Stimulated activated CD4-positive, alpha-beta T cell treated with anti-CD3 and anti-CD28 coated beads, Interleukin-4, amount 100 ng/mL, for 48 hours (primary cell): ENCODE measurements at regions not wholly inside any gene's neighbourhood (a gene's known extent, or its start where the extent isn't known, plus 50 kb on each side); places are given as distances from the start of the nearest gene placed in this dataset.

ENCODE experiments used
- DNase-seq, 2 donors: peaks; one replicate each; pipeline ENCODE4 v3.0.0-alpha.2; 2020; ENCODE audit warnings: low read depth in 2 of 2

DNA sequence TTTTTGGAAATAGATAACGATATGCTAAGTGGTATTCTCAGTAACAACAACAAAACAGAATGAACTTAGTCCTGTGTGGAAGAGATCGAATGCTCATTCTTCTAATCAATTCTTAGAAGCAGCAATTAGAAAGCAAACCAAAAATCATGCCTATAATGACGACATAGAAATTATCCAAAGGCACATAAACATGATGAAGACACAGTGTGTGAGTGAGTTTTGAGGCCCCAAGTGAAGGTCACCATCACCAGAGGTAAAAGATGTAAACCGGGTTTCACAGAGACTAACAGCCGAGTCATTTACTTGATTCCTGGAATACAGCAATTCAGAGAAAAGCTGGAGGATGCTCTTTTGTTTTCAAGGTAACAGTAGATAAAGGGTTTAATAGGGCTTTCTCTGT is 509.2 kb downstream of the TDRD15 start:
- no peak for DNase-seq

- no peak for DNase-seq
Measured at GRCh38 chr2:21633466-21633865, 509.7 kb downstream of the TDRD15 start.

- DNase-seq = no peak
Measured at GRCh38 chr2:21633911-21634310, 510.1 kb downstream of the TDRD15 start.

- DNase-seq = no peak
Measured at GRCh38 chr2:21640046-21640445, 516.3 kb downstream of the TDRD15 start.

DNA sequence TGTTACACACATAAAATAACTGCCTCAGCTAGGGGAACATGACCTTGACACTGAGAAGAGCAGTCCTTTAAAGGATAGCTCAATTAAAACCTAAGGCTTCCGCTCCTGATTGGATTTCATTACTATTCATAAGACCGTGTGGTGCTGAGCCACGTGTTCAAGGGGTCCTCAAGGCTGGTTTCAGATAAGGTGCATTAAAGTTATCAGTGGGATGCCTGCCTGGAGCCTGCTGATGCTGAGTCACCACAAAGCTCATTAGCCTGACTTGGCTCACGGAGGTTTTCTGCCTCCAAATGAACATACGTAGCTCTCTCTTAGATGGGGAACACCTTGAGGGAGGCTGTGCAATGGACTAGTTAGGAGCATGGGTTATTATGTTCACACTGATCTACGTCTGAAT is 518.9 kb downstream of the TDRD15 start:
- DNase-seq = no peak

DNA sequence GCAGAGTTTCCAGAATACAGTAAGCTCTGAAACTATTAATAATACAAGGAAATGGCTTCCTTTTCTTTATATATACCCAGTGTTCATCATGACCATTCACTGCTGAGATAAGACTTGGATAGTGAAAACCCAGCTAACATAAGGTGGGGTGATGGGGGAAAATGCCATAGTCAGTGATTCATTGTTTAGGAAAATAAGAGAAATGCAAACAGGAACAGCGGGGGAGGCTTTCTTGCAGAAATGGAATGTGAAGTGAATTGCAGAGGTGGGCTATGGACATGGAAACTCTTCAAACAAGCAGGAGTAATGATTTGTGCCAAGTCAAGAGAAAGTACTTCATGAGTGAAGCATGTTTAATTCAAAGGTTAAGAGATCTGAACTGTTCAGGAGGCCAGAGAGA is 519.4 kb downstream of the TDRD15 start:
- no peak for DNase-seq

GRCh38 chr2:21644266-21644665 is 520.5 kb downstream of the TDRD15 start:
- DNase-seq = no peak

GRCh38 chr2:21646345-21646744 is 522.6 kb downstream of the TDRD15 start:
- no peak for DNase-seq

DNA sequence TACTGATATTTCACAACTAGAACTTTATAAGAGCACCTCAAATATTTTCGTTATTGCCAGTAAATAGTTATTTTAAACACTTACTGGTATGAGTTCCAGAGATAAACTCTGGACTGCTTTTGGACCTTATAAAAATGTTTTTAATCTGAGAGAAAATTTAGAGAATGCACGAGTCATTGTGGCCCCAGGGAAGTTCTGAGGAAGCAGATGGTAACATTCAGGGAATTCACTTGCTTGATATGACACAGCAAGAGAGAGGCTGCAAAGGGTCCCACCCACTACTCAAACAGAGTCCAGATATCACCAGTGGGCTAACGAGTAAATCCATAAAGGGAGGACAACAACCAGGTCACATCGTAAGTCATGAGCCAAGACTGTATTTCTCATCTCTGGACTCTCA is 526.8 kb downstream of the TDRD15 start:
- no peak for DNase-seq

DNA sequence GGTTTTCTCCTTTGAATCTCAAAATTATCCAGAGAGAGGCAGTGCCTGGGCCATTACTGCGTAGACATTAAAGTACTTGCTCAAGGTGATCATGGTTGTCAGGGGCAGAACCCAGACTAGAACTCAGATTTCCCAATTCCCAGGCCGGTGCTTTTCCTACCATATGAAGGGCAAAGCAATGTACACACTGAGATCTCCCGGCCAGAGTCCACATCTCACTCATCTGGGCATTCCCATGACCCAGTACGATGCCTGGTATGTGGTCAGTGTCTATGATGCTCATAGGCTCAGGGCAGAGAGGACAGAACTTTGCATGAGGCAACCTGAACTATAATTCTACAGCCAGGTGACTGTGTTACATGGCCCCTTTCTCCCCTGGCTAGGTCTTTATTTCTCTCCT is 531.4 kb downstream of the TDRD15 start:
- no peak for DNase-seq

DNA sequence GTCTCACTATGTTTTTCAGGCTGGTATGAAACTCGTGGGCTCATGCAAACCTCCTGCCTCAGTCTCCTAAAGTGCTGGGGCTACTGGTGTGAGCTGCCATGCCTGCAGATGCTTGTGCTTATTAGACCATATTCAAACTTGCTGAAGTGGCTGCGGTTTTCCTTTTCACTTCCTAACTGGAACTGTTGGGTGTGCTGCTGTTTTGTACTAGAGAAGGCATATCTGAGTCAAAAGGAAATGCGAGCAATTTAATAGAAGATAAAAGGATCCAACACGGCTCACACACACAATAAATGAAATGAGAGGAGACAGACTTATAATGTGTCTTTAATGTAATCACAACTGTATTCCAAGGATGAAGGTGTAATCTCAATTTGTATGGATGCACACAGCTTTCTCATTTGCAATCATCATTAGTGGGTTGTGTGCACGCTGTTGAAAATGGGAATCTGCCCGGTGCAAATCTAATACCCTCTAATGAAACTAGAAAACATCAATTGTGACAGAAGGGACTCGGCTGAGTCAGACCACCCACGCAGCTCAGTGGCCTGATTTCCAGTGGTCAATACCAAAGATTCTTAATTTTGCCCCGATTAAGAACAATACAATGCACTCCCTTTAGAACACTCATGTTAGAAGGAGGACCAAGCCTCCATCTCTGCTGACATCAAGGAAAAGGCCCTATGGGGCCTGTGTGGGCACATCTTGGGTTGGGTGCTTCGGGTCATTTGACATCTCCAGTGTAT is 532.7 kb downstream of the TDRD15 start:
- no peak for DNase-seq

GRCh38 chr2:21657445-21657844 is 533.7 kb downstream of the TDRD15 start:
- DNase-seq = no peak

DNA sequence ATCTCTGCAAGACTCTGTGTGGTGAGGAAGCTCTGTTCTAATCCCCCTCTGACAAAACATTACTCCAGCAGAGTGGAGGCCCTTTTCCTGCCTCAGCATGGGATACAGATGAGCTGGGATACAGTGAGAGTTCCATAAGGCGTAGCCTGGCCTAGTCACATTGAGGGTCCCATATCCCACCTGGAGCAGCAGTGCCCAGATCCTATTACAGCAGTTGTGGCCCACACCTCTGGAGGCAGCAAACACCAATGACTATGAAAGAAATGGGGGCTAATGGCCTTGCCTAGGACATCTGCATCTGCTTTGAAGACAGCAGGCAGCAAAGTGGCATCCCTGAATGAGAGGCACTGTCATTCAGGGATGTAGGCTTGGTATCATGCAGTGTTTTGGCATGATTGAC is 534.5 kb downstream of the TDRD15 start:
- DNase-seq = no peak

DNA sequence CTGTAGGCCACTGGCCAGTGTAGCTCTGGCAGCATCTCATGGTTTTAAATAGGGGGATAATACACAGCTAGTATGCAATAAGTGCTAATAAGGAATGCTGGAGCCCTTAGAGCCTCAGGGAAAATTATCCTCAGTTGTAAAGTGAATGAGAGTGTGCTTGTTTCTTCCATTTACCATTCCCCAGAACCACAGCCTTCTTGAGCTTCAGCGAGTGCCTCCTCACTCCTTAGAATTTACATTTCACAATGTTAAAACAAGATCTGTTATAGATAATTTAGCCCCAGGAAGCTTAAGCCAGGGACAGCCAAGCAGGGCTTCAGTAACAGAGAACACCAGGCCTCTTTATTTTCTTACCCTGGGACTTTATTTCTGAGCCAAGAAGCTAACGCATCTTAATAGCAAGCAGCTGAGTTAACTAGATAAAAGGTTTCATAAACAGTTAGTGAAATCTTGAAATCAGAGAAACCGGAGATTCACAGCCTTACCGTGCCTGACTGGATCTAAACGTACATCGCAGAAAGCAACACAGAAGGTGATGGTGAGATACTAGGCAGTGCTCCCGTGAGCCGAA is 535.2 kb downstream of the TDRD15 start:
- DNase-seq = no peak

GRCh38 chr2:21664083-21664482 is 540.3 kb downstream of the TDRD15 start:
- DNase-seq = no peak

DNA sequence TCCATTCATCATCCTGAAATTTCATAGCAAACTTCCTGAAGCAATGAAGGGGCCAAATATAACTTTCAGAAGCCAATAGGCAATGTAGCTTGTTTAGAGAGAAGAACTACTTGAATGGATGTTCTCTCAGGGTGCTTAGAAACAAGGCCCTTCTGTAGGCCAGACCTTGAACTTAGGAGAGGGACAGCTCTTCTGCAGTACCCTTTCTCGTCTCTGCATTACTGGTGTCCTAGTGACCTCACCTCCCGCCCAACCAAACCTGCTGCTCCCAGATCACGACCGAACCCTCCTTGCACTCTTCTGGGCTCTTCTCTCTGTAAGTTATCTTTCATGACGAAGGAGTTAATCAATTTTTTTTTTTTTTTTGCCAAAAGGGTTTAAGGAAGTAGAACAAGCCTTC is 543.9 kb downstream of the TDRD15 start:
- DNase-seq = no peak

DNA sequence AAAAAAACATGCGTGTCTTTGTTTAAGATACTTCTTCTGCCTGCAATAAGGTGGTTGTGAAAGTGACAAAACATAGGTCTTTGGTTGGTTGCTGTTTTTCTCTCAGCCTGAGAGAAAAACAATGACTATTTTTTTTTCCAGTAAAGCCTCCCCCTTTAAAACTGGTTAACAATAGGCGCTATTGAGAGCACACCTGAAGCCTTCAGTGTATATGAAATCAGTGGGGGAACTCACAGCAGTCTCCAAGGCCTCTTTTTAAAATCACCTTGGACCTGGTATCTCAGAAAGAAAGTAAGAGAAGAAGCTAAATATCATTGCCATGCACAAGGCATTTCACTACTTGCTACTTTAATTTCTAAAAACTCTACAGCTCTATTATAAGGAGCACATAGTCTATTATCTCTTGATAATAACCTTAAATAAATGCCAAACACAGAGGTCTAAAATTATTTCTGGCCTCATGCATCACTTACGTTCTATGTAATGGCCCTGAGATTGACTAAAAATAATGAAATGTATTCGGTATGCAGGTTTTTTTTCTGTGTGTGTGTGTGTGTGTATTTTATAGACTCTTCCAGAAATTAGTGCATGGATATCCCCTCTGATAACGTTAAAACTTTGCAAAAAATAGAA is 544.4 kb downstream of the TDRD15 start:
- no peak for DNase-seq

GRCh38 chr2:21676041-21676440 is 552.3 kb downstream of the TDRD15 start:
- DNase-seq = no peak

DNA sequence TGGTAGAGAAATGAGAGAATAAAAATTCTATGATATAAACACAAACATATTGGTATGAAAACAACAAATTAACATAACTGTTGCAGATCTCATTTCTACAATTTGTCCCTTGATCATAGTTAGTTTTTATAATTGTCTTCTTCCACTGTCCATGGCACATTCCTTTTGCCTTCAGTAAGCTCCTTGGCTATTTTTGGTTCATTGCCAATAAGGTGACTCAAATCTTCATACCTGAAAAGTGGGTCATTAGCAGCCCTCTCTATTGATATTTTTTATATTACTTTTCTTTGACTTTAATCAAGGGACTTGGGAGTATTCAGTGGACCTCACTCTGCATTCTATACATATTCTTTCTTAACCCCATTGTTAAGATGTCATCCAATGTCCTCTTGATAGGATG is 552.9 kb downstream of the TDRD15 start:
- DNase-seq = no peak

DNA sequence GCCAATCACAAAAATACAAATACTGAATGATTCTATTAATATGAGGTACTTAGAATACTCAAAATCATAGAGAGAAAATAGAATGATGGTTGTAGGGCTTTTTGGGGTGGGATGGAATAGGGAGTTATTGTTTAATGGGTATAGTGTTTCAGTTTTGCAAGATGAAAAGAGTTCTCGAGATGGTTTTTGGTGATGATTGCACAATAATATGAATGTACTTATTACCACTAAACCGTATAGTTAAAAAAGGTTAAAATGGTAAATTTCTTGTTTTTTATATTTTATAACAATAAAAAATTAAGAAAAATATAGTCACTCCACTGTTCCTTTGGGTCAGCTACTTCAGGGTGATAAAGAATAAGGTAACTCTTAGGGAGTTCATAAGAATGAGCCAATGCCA is 560.1 kb downstream of the TDRD15 start:
- no peak for DNase-seq

GRCh38 chr2:21687589-21687988 is 563.8 kb downstream of the TDRD15 start:
- no peak for DNase-seq

DNA sequence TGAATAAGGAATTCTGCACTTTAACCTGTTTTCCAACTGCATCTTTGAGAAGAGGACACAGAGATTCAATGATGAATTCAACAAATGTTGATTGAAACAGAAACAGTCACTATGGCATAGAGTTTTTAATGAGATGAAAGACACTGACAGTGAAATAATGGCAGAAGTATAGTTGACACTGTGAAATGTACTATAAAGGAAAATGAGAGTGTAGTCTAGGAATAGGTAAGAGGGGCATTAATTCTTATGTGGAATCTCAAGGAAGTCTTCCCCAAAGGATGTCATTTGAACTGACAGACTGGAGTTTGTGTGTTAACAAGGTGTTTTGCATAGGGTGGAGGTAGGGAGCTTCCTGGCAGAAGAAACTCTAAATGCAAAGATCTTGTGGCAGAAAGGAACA is 566.2 kb downstream of the TDRD15 start:
- DNase-seq = no peak

DNA sequence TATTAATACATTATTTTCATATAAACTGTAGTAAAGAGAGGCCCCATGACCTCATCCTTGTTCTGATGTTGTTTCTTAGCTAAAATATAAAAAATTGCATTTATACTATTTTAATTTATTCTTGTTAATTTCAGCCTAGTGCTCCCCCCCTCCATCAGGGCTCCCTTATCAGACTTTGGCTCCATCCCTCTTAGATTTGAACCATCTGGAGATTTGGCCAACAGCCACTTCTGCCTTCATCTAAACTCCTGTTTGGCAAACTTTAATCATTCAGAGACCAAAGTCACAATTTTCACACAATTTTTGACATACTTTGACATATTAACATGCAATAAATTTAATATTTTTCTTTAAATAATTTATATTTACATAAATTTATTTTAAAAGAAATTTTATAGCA is 569.3 kb downstream of the TDRD15 start:
- DNase-seq = no peak
